OCI-LY7 (cell line): ENCODE measurements at regions not wholly inside any gene's neighbourhood (a gene's known extent, or its start where the extent isn't known, plus 50 kb on each side); places are given as distances from the start of the nearest gene placed in this dataset.

ENCODE experiments used
- CTCF ChIP-seq: fragments of 200-600 bp; sonication (generic); conservative IDR thresholded peaks from 2 replicates; pipeline ENCODE4 v1.5.1; 2014; ENCODE audit warnings: mild to moderate bottlenecking, antibody characterized with exemption, low read length, moderate library complexity, mixed read lengths
- EZH2phosphoT487 ChIP-seq: fragments of 200-600 bp; sonication (generic); IDR thresholded peaks from 2 replicates; pipeline ENCODE4 v1.6.1; 2018; ENCODE audit warnings: low read depth, borderline replicate concordance, mild to moderate bottlenecking, mixed run types, antibody characterized with exemption, low read length, moderate library complexity, mixed read lengths

GRCh38 chr11:119849872-119850271, 120.9 kb upstream of the NECTIN1 start:
- TF ChIP-seq CTCF (no peak), EZH2phosphoT487 (no peak)
